ENCODE measurements at regions not wholly inside any gene's neighbourhood (a gene's known extent, or its start where the extent isn't known, plus 50 kb on each side); places are given as distances from the start of the nearest gene placed in this dataset.
A peak's percentile ranks its signal among the peaks of the same experiment; 100 is the strongest.
"Not testable (repeated sequence)": the region's sequence is repeated elsewhere in the genome, so short reads cannot be mapped to it uniquely, and the experiment has no call there.

DNA sequence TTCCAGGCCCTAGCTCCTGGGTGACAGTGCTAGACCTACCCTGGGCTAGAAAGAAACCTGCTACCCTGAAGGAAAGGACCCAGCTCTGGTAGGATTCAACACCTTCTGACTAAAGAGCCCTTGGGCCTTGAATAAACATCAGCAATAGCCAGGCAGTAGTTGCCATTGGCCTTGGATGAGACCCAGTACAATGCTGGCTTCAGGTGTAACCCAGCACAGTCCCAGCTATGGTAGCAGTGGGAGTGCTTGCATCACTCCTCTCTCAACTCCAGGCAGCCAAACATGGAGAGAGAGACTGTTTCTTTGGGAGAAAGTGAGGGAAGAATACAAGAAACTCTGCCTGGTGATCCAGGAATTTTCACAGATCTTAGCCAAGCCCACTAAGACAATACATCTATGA lies 73.5 kb upstream of the CXorf66 start:
- in situ Hi-C loops (cut with HindIII; ENCODE audit: low sequenced_read_pairs): no loop called here
- H3K4me3 ChIP-seq (ENCODE audit: low read depth, low read length): no peak overlapping the region
- no peak for DNase-seq (ENCODE audit: low read depth)
- no peak for TF ChIP-seq CTCF (IDR thresholded peaks at IDR 0.05; ENCODE audit: low read depth, low read length, missing control alignments)

- peak; percentile 7 for TF ChIP-seq CTCF (IDR thresholded peaks at IDR 0.05; ENCODE audit: low read depth, low read length, missing control alignments)
- in situ Hi-C loops (cut with HindIII; ENCODE audit: low sequenced_read_pairs): no loop called here
- no peak for DNase-seq (ENCODE audit: low read depth)
- H3K4me3 ChIP-seq (ENCODE audit: low read depth, low read length): no peak overlapping the region
Measured at GRCh38 chrX:140034916-140035315, 69.6 kb upstream of the CXorf66 start.

- no peak overlapping the region for H3K4me3 ChIP-seq (ENCODE audit: low read depth, low read length)
- DNase-seq (ENCODE audit: low read depth): no peak
- in situ Hi-C loops (cut with HindIII; ENCODE audit: low sequenced_read_pairs): no loop called here
- no peak for TF ChIP-seq CTCF (IDR thresholded peaks at IDR 0.05; ENCODE audit: low read depth, low read length, missing control alignments)
Measured at GRCh38 chrX:140022482-140022881, 57.2 kb upstream of the CXorf66 start.

DNA sequence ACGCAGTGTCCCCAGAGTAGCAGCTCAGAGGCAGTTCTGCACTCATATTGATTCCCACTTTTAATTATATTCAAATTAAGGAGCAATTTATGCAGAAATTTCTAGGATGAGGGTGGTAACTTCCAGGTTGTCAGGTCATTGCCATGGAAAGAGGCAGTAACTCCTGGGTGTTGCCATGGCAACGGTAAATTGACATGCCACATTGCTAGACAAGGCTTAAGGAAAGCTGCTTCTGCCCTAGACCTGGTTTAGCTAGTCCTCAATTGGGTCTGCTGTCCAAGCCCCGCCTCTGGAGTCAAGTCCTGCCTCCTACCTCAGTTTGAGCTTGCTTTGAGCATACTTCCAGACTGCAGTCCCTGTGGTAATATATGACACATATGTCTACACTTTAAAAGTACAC lies 53.8 kb upstream of the CXorf66 start:
- DNase-seq (ENCODE audit: low read depth): not testable (repeated sequence)

More for the DNA sequence above, 53.8 kb upstream of the CXorf66 start:
- H3K4me3 ChIP-seq (ENCODE audit: low read depth, low read length); in situ Hi-C loops (cut with HindIII; ENCODE audit: low sequenced_read_pairs): not testable (repeated sequence)
